Panc1 (cell line): ENCODE measurements at regions not wholly inside any gene's neighbourhood (a gene's known extent, or its start where the extent isn't known, plus 50 kb on each side); places are given as distances from the start of the nearest gene placed in this dataset.

Experiments
- ATAC-seq: fragments of 200-7000 bp; cut with Tn5 transposase; 2 replicates; pipeline ENCODE4 v1.9.1; 2020; ENCODE audit warnings: mild to moderate bottlenecking, moderate library complexity
- BruUV-seq: library from RNA; stranded (reverse); fragments of 400-500 nt; replicated peaks from 2 replicates; lab custom pipeline; 2021; lab: Mats Ljungman, UMichigan
- CTCF ChIA-PET: fragments of 300-600 bp; sonication (Branson Sonifier 250); formaldehyde crosslinking; loops from one replicate; lab custom pipeline; 2022; ENCODE audit warnings: antibody characterized with exemption; lab: Charles Lee
- POLR2A ChIA-PET: fragments of 300-600 bp; sonication (Branson Sonifier 250); formaldehyde crosslinking; loops from one replicate; lab custom pipeline; 2022; ENCODE audit warnings: antibody characterized with exemption; lab: Charles Lee
- DNase-seq: peaks from one replicate; pipeline ENCODE4 v3.0.0-alpha.2; 2010; ENCODE audit warnings: low read depth, low spot score
- H3K27ac ChIP-seq: 2 replicates; pipeline ENCODE4 v1.5.1; 2011; ENCODE audit warnings: mild to moderate bottlenecking, low read length, inconsistent platforms
- H3K27me3 ChIP-seq: fragments of 200-500 bp; sonication (Bioruptor generic); 2 replicates; pipeline ENCODE4 v1.6.0; 2014; ENCODE audit warnings: low read length, inconsistent platforms; ENCODE audit not compliant: control insufficient read depth, insufficient read depth
- H3K36me3 ChIP-seq: fragments of 200-500 bp; sonication (Bioruptor generic); 2 replicates; pipeline ENCODE4 v1.5.1; 2014; ENCODE audit warnings: inconsistent platforms, mild to moderate bottlenecking, low read length, moderate library complexity; ENCODE audit not compliant: control insufficient read depth, insufficient read depth
- H3K4me1 ChIP-seq: 2 replicates; pipeline ENCODE4 v1.5.1; 2011; ENCODE audit warnings: inconsistent platforms, mild to moderate bottlenecking, low read length, moderate library complexity; ENCODE audit not compliant: control insufficient read depth, insufficient read depth
- H3K4me3 ChIP-seq, 2 experiments: 2 replicates each; pipeline ENCODE4 v1.5.1; 2011 to 2012; ENCODE audit warnings: low read depth in 2 of 2, low read length in 2 of 2, mild to moderate bottlenecking in 2 of 2, inconsistent platforms in 1 of 2, moderate library complexity in 1 of 2
- H3K9me3 ChIP-seq: fragments of 200-500 bp; sonication (Bioruptor generic); 2 replicates; pipeline ENCODE4 v1.5.1; 2014; ENCODE audit warnings: low read depth, mild to moderate bottlenecking, inconsistent platforms, low read length, moderate library complexity; ENCODE audit not compliant: control insufficient read depth, insufficient read depth
- POLR2AphosphoS5 ChIP-seq: IDR thresholded peaks from 2 replicates; pipeline ENCODE4 v1.6.1; 2012; ENCODE audit warnings: mild to moderate bottlenecking, low read depth, low read length, moderate library complexity
- SIN3A ChIP-seq: IDR thresholded peaks from 2 replicates; pipeline ENCODE4 v1.6.1; 2012; ENCODE audit warnings: low read depth, mild to moderate bottlenecking, low read length, moderate library complexity, borderline replicate concordance; ENCODE audit not compliant: insufficient read depth
- TCF7L2 ChIP-seq: IDR thresholded peaks from 2 replicates; pipeline ENCODE4 v1.6.1; 2011; ENCODE audit warnings: mild to moderate bottlenecking, low read depth, low read length, inconsistent platforms
- in situ Hi-C: cut with HindIII; loops from 2 replicates; pipeline ENCODE4 v1.10.0; 2016; ENCODE audit warnings: low sequenced_read_pairs, low pct_unique_long_range_greater_than_20kb
- intact Hi-C: fragments of 100-400 bp; cut with micrococcal nuclease; formaldehyde crosslinking; loops from one replicate; pipeline ENCODE4 v1.10.0; 2022; ENCODE audit not compliant: unreplicated experiment
- TF ChIP-seq, protein P1 (sequence below): fragments of 450-650 bp; IDR thresholded peaks from 2 replicates; pipeline ENCODE4 v1.5.1; 2017; ENCODE audit warnings: mild to moderate bottlenecking
- TF ChIP-seq, protein P2 (sequence below), 2 experiments: IDR thresholded peaks; 2 replicates each; pipeline ENCODE4 v1.6.1; 2011 to 2012; ENCODE audit warnings: low read depth in 2 of 2, control low read depth in 1 of 2, low read length in 1 of 2, mild to moderate bottlenecking in 1 of 2, moderate library complexity in 1 of 2; ENCODE audit not compliant: insufficient read depth in 1 of 2

DNA sequence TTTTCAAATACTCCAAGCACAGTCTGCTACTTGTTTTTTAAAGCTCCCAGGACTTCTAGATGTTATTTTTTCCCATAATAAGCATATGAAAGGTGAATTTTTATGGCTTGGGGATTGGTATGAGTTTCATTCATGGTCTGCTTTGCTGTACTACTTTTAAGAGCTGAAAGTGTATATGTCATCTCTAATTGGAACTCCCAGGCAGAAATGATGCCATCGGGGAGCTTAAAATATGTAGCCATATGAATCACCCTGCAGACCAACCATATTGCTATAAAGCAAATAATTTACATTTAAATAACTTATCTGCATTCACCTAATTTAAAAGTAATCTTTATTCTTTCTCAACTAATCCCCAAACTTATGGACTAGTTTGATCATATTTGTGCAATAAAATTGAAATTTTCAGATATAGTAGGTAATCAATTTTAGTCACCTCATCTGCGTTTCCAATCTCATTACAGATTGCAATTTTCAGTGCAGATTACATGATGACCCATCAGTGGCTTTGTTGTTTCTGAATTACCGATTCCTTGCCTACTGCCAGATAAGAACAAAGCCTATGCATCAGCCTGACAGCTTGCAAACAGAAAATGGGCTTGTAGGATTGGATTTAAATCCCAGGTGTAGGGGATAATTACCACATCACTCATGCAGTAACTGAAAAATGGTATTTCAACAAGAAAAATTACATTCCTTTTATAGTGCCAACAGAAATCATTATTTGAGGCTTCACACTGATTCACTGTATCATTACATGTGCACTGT is 689.4 kb downstream of the NOVA1 start:
- no TSS peak for BruUV-seq
- H3K27me3 ChIP-seq: no peaks in the 10 kb centered on the region
- H3K4me1 ChIP-seq: no peaks in the 10 kb centered on the region
- no peaks in the 10 kb centered on the region for H3K36me3 ChIP-seq
- intact Hi-C loops: no loop called here
- DNase-seq: no peak
- H3K4me3 ChIP-seq: no peak overlapping the region
- ChIA-PET POLR2A (no interaction called here), CTCF (no interaction called here)
- H3K9me3 ChIP-seq: no peaks in the 10 kb centered on the region
- ATAC-seq: no peak
- TF ChIP-seq, protein P1, sequence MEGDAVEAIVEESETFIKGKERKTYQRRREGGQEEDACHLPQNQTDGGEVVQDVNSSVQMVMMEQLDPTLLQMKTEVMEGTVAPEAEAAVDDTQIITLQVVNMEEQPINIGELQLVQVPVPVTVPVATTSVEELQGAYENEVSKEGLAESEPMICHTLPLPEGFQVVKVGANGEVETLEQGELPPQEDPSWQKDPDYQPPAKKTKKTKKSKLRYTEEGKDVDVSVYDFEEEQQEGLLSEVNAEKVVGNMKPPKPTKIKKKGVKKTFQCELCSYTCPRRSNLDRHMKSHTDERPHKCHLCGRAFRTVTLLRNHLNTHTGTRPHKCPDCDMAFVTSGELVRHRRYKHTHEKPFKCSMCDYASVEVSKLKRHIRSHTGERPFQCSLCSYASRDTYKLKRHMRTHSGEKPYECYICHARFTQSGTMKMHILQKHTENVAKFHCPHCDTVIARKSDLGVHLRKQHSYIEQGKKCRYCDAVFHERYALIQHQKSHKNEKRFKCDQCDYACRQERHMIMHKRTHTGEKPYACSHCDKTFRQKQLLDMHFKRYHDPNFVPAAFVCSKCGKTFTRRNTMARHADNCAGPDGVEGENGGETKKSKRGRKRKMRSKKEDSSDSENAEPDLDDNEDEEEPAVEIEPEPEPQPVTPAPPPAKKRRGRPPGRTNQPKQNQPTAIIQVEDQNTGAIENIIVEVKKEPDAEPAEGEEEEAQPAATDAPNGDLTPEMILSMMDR: no peak
- TF ChIP-seq POLR2AphosphoS5 (no peak), SIN3A (no peak), TCF7L2 (no peak)
- TF ChIP-seq, protein P2, sequence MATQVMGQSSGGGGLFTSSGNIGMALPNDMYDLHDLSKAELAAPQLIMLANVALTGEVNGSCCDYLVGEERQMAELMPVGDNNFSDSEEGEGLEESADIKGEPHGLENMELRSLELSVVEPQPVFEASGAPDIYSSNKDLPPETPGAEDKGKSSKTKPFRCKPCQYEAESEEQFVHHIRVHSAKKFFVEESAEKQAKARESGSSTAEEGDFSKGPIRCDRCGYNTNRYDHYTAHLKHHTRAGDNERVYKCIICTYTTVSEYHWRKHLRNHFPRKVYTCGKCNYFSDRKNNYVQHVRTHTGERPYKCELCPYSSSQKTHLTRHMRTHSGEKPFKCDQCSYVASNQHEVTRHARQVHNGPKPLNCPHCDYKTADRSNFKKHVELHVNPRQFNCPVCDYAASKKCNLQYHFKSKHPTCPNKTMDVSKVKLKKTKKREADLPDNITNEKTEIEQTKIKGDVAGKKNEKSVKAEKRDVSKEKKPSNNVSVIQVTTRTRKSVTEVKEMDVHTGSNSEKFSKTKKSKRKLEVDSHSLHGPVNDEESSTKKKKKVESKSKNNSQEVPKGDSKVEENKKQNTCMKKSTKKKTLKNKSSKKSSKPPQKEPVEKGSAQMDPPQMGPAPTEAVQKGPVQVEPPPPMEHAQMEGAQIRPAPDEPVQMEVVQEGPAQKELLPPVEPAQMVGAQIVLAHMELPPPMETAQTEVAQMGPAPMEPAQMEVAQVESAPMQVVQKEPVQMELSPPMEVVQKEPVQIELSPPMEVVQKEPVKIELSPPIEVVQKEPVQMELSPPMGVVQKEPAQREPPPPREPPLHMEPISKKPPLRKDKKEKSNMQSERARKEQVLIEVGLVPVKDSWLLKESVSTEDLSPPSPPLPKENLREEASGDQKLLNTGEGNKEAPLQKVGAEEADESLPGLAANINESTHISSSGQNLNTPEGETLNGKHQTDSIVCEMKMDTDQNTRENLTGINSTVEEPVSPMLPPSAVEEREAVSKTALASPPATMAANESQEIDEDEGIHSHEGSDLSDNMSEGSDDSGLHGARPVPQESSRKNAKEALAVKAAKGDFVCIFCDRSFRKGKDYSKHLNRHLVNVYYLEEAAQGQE (IDR thresholded peaks at IDR 0.05; ENCODE audit: insufficient read depth in 1 of 2, low read depth in 2 of 2, low read length in 1 of 2): no peak
- in situ Hi-C loops: no loop called here
- no peak overlapping the region for H3K27ac ChIP-seq

DNA sequence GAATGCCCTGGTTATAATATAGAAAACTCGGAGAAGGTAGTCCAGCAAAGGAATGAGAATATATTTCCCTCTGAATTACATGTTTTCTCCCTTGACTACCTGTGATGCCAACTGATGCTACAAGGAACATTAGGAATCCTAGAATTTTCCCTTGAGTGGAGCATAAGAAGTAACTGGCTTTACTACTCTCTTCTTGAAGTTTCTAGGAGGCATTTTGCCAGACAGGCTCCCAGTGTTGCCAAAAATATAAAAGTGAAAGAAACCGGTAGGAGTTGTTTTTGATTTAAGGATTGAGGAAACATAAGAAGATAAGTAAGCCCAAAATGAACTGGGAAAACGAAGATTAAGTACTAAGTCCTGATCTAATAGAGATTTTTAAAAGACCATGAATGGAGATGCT is 693.4 kb downstream of the NOVA1 start:
- in situ Hi-C loops: no loop called here
- no peak for ATAC-seq
- DNase-seq: no peak
- Histone ChIP-seq H3K27ac (no peak overlapping the region), H3K9me3 (no peaks in the 10 kb centered on the region), H3K36me3 (no peaks in the 10 kb centered on the region), H3K4me3 (no peak overlapping the region), H3K4me1 (no peaks in the 10 kb centered on the region), H3K27me3 (no peaks in the 10 kb centered on the region)
- ChIA-PET CTCF (no interaction called here), POLR2A (no interaction called here)
- intact Hi-C loops: no loop called here
- TF ChIP-seq POLR2AphosphoS5 (no peak), SIN3A (no peak), TCF7L2 (no peak)
- TF ChIP-seq, protein P1: no peak
- TF ChIP-seq, protein P2 (IDR thresholded peaks at IDR 0.05; ENCODE audit: insufficient read depth in 1 of 2, low read depth in 2 of 2, low read length in 1 of 2): no peak
- no TSS peak for BruUV-seq
